ENCODE measurements at regions not wholly inside any gene's neighbourhood (a gene's known extent, or its start where the extent isn't known, plus 50 kb on each side); places are given as distances from the start of the nearest gene placed in this dataset.

DNA sequence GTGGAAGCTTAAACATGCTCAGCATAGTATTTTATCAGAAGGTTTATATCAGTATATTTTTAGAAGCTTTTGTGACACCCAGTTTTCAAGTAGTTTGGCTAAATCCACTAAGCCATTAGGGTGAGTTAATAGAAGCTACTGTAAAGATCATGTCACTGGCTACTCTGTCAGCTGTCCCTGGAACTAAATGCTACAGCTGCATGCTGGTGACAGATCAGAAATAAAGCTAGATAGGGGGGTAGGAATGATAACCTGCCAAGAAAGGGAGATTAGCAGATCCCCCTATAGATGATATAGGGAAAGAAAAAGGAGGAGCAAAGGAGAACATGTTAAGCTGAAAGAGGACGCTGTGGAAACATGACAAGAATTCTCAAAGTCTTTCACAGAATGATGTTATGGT lies 363.2 kb downstream of the QKI start:
- H2AFZ ChIP-seq (ENCODE audit: low read length), result no peak overlapping the region
- ChIA-PET CTCF (ENCODE audit: low intra/inter-chr PET ratio, low total read pairs) (no interaction called here), POLR2A (no interaction called here)
- peaks cover 0 to 4% of the 10 kb centered on the region in 2 experiments; a peak in 2 of 5 replicates for H3K27me3 ChIP-seq (ENCODE audit: control insufficient read depth in 1 of 2, insufficient read depth in 2 of 2, low read length in 2 of 2)
- H3K9ac ChIP-seq (ENCODE audit: insufficient read depth, low read depth, low read length), result no peak overlapping the region
- ATAC-seq (no peak), FAIRE-seq (no peak), DNase-seq (ENCODE audit: low spot score) (no peak)
- 4% methylated on average over 1 of the region's 1 CpG for whole genome bisulfite sequencing (ENCODE audit: low lambda C conversion rate)
- no peak overlapping the region for H3K4me2 ChIP-seq (ENCODE audit: low read depth, low read length)
- no peaks in the 10 kb centered on the region for H3K36me3 ChIP-seq (replicated peaks in 1 of 2; ENCODE audit: control insufficient read depth in 1 of 2, insufficient read depth in 2 of 2, low read length in 2 of 2)
- H3K4me3 ChIP-seq (replicated peaks in 1 of 3; ENCODE audit: insufficient read depth in 1 of 3, low read depth in 2 of 3, low read length in 3 of 3), result no peak overlapping the region
- no peak overlapping the region for H3K27ac ChIP-seq (ENCODE audit: extremely low read length, insufficient read depth, low read length)
- H3K9me3 ChIP-seq (ENCODE audit: low read length), result no peaks in the 10 kb centered on the region
- H3K4me1 ChIP-seq (ENCODE audit: insufficient read depth, low read length), result no peaks in the 10 kb centered on the region
- intact Hi-C loops (cut with micrococcal nuclease; ENCODE audit: unreplicated experiment), result no loop called here
- no peaks in the 10 kb centered on the region for H3K79me2 ChIP-seq (ENCODE audit: insufficient read depth, low read length)
- H4K20me1 ChIP-seq (ENCODE audit: insufficient read depth, low read length), result no peaks in the 10 kb centered on the region
- in situ Hi-C loops (cut with HindIII; ENCODE audit: extremely low pct_ligation_motif_present, low pct_unique_long_range_greater_than_20kb), result no loop called here
- BruUV-seq (replicated peaks), result no TSS peak
- no peak for TF ChIP-seq TCF7 (IDR thresholded peaks at IDR 0.05; ENCODE audit: low read depth)
- TF ChIP-seq ZNF256 (CRISPR knock-in tag; conservative IDR thresholded peaks at IDR 0.05), result no peak
- no peak for TF ChIP-seq ARID3A (IDR thresholded peaks at IDR 0.05; ENCODE audit: low read depth, low read length)
- no peak for TF ChIP-seq PCBP1 (IDR thresholded peaks at IDR 0.05; ENCODE audit: borderline replicate concordance, low read depth, low read length)
- no peak for TF ChIP-seq REST (IDR thresholded peaks at IDR 0.05; ENCODE audit: borderline replicate concordance in 1 of 2, low read depth in 1 of 2, low read length in 2 of 2)
- no peak for TF ChIP-seq DZIP1 (CRISPR knock-in tag; IDR thresholded peaks at IDR 0.05)
- no peak for TF ChIP-seq AGO1 (IDR thresholded peaks at IDR 0.05; ENCODE audit: low read depth, low read length, poor library complexity, severe bottlenecking)

Data from HepG2 (cell line).